GM19467 (cell line): ENCODE measurements at regions not wholly inside any gene's neighbourhood (a gene's known extent, or its start where the extent isn't known, plus 50 kb on each side); places are given as distances from the start of the nearest gene placed in this dataset.

Source experiments
- ATAC-seq: cut with Tn5 transposase; IDR thresholded peaks from one replicate; pipeline ENCODE4 v1.9.1; 2021; ENCODE audit warnings: mild to moderate bottlenecking, moderate library complexity; ENCODE audit not compliant: unreplicated experiment

DNA sequence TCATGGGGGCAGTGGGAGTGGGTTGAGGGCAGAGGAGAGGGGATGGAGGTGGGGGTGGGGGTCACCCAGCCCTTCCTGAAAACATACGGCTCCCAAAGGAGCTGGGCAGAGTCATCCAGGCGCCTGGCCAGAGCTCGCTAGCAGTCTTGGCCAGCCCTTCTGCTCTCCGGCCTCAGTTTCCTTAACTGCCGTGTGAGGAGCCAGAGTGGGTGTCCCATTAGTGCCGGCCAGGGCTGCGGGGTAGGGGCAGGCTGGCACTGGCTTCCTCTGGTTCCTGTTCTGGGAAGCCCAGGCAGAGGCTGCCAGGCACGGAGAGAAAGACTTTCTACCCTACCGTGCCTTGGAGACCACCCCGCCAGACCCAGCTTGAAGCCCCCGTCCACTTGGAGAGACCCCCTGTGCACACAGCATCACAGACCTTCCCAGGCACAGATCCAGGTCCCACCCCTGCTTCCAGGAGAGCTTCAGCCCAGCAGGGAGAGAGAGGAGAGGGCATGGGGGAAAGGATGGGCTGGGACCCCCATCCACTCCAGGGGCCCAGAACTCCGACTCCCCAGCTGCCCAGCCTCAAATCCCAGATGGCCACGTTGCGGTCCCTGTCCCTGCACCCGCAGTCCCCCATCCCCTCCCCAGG is 93.3 kb downstream of the RFLNA start:
- no peak for ATAC-seq

DNA sequence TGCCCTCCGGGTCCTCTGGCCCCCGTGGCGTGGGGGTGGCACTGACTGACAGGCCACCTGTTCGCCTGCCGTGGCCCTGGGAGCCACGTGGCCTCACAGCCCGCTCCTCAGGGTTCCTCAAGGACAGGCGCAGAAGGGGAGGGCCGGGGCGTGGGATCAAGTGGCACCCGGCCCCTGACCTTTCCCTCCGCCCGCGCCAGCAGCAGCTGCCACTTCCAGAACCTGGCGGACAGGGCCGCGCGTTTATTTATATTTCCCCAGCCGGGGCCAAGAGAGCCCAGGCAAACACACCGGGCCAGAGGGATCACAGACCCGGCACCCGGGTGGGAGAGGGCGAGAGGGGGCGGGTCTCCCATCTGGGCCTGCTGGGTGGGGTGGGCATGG is 92.6 kb downstream of the RFLNA start:
- no peak for ATAC-seq

DNA sequence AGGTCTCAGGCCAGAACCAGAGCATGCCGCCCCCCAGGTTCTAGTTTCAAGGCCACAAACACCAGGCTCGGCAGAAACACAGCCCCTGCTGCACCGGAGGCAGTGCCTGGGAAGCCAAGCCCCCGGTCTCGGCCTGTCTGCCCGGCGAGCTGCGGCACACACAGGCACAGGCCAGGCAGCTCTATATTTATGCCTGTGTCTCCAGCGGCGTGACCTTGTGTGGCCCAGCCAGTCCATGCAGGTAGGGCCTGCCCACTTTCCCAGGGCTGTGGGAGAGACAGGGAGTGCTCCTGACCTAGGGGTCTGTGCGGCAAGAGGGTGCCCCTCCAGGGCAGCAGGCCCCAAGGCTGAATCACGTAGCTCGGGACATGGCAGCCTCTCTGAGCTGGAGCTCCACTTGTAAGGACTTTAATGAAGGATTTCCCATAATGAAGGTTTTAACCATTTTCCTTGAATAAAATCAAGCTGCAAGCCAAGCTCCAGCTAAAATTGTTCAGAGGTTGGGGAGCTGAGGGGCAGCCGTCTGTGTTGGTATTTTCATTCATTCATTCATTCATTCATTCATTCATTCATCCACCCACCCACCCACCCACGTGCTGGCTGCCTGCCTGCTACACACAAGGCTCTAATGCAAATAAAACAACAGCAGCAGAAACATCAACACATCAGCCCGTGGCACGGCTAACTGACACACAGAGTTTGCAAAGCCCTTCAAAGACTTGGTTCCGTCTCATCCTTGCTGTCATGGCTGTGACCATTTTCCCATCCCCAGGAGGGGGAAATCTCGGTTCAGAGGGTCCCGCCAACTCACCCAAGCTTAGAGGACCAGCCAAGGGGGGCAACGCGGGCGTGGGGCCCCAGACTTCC is 92.0 kb downstream of the RFLNA start:
- no peak for ATAC-seq

DNA sequence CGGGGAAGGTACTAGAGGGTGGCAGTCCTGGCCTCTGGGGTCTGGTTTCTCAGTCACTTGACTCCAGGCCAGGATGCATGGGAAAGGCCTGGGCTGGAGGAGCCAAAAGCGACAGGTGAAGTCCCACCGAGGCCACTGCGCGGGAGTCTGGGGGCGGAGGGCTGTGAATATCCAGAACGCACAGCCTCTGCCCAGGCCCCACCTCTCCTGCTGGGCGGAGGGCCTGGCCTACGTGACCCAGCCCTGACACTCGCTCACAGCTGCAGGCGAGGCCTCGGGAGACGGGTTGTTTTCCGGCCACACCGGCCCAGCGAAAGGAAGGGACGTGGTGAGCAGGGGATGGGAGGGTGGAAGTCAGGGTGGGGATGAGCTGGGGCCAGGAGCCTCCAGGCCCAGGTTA is 91.2 kb downstream of the RFLNA start:
- ATAC-seq = no peak

DNA sequence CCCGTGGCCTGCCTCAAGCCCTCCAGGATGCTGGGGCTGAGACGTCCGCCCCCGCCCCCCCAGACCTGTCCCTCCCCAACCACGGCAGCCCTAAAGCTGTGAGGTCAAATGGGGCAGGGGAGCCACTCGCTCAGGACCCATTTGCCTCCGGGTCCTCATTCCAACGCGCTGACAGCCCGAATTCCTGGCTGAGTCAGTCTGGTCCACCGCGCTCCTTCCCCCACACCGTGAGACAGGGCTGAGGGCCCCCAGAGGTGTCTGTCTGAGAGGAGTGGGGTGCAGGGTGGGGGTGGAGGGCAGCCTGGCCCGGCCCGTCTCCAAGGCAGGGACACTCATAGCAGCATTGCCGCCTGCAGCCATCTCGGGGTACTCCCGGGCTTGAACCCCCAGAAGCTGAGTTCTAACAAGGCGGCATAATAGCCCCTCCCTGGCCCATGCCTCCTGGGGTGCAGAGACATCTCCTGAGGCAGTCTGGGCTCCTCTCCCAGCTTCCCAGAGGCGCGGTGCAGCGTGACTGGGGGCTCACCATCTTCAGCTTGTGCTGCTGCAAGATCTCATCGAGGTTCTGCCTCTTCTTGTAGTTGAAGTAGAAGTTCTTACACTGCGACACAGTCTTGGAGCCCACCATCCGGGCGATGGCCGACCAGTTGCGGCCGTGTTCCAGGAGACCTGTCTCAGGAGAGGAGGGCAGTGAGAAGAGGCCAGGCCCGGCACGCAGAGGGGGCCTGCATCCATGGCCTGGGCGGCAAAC is 90.5 kb downstream of the RFLNA start:
- ATAC-seq = no peak

DNA sequence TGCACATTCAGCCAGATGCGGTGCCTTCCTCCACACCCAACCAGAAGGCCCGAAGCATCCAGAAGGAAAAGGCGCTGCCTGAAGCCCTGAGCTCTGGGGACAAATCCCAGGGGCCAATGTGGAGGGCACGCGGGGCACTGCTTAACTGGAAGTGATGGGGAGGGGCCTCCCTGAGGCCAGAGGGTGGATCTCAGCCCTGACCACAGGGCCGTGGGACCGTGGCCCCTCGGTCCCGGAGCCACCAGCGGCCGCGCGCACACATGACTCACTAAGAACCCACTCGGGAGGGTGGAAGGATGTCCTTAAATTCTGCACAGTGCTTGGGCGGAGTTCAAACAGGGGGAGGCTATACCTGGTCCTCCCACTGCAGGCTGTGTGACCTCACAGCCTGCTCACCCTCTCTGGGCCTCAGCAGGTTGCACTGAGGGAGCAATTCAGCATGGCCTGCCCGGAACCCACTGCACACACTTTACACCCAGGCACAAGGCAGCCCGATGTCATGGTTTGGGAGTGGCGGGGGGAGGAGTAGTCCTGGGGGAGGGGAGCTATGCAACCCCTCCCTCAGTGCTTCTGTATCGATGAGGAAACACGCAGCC is 89.5 kb downstream of the RFLNA start:
- ATAC-seq = no peak

DNA sequence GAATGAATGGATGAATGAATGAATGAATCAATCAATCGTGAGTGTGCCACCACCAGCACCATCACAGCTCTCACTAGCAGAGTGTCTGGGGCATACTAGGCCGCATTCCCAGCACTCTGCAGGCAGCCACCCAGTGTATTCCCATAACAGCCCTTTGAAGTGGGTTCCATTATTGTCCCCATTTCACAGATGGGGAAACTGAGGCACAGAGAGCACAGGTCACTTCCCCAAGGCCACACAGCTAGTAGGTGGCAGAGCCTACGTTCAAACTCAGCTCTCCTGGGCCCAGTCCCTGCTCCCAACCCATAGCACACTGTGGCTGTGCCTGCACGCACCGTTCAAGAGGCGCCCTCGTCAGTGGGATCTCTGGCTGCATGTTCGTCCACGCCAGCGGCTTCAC is 88.1 kb downstream of the RFLNA start:
- ATAC-seq = no peak

DNA sequence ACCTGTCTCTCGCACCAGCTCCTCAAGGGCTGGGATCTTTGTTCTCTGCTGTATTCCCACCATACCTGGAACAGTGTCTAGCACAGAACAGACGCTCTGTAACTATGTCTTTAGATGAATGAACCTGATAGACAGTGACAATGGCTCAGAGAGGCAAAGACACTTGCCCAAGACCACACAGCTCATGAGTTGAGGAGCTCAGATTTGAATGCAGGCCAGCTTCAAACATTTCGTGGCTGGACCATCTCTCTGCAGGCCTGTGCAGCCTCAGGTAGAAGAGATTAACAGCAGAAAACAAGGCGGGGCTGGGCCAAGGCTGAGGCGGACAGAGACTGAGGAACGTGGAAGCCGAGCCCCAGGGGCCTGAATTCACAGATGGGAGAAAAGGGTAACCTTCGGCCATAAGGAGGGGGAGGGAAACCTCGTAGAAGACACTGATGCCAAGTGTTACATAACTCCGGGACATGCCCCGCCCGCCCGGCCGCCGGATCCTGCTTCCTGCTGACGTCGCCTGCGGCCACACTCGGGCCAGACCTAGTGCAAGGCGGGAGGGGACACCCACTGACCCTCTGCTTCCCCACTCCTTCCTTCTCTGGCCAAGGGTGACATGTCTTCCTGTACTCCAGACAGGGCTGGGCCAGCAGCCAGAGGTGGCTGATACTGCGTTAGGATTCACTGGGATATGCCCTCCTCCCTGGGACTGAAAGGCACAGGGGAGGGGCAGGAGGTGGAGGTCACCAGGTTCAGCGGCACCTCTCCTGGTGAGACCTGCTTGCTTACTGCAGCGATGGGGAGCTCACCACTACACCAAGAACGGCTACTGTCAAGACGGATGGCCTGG is 86.8 kb downstream of the RFLNA start:
- no peak for ATAC-seq

DNA sequence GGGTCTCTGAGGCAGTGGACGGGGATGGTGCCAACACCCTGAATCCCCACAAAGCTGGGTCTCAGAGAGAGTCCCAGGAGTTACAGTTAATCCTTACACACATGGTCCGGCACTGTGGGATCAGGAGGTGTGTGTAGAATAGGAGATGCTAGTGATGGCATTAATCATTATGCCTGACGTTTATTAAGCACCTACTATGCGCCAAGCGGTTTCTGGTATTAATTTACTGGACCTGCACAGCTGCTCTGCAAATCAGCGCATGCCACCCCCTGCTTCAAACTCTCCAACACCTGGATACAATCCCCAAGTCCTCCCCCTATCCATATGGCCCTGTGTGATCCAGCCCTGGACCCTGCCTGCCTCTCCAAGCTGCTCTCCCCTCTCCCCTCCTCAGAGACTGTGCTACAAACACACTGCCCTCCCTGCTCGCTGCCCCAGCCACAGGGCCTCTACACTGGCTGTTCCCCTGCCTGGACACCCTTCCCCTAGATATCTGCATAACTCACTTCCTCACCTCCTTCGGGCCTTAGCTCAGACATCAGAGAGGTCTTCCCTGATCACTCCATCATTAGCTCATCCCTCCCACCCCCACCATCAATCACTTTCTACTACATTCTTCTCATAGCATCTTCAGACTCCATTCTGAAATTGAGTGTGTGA is 86.0 kb downstream of the RFLNA start:
- ATAC-seq = no peak

DNA sequence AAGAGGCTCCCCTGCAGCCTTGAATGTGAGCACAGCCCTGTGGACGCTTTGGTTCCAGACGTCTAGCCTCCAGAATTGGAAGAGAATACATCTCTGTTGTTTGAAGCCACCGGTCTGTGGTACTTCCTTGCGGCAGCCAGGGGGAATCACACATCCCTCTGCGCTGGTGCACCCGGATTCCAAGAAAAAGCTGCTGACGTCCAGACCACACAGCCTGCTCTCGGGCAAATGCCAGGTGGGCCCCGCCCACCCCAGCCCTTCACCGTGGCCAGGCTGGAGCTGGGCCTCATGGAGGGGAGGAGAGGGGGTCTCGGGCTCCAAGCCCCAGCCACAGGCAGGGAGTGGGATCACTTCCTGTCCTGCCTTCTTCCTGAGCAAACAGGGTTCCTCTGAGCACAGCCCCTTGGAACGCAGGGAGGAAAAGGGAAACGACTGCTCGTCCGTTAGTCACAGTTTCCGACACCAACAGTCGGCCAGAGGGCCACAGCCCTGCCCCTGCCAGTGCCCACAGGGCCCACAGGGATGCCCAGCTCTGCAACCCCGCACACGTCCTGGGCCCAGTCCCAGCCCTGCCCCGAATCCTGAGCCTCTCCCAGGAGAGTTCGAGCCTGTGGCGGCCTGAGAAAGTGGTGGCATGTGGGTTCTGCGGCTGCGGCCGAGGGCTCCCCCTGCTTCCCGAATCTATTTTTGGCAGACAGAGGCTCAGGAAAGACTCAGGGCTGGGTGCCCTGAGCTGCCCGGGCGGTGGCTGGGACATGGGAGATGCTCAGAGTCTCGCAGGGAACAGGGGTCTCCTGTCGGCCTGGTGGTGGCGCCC is 85.3 kb downstream of the RFLNA start:
- ATAC-seq = no peak

DNA sequence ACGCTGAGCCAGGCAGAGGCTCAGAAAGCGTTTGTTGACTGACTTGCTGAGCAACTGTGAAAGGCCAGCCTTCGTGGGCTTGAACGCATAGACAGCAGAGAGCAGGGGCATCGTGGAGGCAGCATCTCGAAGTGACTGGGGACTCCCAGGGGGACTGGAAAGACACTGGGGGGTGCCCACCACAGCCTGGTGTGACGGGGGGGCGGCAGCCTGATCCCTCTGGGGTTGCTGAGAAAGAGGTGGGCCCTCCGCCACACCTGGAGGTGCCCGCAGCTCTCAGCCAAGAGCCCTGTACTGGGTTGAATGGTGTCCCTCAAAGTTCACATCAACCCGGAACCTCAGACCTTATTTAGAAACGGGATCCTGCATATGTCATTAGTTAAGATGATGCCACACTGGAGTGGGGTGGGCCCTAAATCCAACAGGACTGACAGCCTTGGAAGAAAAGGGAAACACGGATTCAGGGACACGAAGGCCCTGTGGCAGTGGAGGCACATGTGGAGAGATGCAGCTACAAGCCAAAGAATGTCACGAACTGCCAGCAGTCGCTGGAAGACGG is 84.6 kb downstream of the RFLNA start:
- no peak for ATAC-seq

DNA sequence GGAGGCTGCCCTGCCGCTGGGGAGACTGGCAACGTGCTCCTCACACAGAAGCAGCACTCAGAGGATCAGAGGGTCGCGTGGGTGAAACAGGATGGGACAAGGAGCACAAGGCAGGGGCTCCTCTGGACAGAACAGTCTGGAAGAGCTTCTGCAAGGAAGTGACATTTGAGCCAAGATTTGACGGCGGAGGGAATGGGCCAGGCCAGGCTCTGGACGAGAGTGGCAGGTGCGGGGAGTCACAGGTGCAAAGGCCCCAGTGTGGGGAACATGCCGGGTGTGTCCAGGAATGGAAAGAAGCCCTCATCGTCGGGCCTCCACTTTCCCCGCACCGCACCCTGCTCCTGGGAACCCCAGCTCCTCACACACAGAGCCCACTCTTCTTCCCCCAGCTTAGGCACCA is 84.0 kb downstream of the RFLNA start:
- ATAC-seq = no peak

DNA sequence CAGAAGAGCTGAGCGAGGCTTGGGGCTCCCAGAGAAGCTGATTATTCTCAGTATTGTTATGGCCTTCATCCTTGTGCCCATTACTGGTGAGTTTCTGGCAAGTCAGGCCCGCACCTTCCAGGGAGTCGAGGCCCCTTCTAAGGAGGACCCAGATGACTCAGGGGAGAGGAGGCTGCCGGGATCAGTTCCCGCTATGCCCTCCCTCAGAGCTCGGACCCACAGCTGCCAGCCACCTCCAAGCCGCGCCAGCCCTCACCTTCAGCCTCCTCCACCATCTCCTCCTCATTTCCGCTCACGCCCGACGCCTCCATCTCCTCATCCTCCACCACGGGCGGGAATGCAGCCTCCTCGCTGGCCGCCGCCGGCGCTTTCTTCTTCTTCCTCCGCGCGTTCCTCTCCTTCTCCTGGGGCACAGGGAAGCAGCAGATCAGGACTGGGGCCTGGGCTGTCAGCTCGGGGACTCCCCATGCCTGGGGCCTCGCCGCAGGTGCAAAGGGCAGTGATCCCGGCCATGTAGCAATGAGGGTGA is 83.2 kb downstream of the RFLNA start:
- no peak for ATAC-seq

DNA sequence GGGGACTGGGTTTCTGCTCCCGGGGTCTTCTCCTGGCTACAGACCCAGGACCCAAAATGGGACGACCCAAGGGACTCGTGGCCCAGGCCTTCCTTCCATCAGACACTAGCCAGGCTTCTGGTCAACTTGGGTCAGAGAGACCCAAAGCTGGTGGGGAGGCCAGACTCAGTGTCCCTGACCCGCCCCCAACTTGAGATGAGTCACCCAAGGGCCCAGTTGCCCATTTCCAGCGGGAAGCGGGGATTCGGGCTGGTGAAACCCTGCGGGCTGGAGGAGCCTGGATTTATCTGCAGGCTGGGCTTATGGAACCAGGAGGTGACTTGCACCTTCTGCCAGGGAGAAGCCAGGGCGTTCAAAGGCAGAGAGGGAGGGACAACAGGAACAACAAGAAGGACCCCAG is 81.5 kb downstream of the RFLNA start:
- ATAC-seq = no peak

DNA sequence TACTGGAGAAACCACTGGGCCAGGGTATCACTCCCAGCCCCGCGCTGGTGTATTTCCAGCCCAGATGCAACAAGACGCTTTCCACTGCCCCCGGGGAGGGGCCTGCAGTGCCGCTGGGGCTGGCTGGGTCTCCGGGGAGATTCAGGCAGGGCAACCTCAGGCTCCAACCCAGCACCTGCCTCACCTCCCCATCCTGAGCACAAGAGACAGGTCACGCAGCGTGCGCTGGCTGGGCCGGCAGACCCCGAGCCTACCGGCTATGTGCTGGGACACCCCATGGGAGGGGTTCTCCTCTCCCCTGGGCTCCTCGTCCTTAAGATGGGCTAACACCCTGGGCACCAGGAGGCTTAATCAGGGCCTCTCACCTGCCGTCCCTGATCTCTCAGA is 80.9 kb downstream of the RFLNA start:
- ATAC-seq = no peak

DNA sequence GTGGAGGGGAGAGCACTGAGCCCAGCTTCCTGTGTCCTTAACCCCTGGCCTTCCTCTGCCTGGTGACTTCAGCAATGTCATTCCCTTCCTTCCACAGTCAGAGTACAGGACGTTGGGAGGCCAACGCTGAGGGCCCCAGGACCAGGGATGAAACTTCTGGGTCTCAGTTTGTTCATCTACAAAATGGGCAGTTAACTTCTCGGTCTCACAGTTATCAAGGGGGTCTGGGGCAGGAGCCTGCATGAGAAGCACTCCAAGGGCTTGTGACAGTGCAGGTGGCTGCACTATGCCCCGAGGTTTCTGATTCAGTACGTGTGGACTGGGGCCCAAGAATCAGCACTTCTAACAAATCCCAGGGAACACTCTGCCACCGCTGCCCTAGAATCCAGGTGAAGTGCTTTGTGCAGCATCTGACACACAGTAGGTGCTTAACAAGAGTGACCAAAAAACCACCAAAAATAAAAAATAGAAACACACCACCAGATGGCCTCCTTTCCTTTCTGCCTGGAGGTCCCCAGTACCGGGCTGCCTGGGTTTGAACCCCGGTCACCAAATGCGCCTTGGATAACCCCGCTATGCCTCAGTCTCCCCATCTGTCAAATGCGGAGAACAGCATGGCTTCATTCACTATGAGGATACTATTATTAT is 80.4 kb downstream of the RFLNA start:
- ATAC-seq = no peak

DNA sequence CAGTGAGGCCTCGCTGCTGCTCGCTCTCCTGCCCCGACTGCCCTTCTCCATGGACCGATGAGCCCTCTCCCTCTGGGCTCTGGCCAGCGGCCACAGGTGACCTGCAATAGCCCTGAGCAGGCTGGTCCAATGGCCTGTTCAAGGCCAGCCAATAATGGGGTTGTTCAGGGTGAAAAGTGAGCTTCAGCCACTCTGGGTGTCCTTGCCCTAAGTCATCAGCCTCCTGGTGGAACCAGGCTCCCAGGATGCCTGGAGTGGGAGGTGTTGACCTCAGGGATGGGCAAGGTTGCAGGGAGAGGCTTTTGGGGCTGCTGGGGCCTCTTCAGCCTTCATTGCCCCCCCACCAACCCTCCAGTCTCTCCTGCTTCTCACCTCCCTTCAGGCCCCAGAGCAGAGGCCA is 79.7 kb downstream of the RFLNA start:
- ATAC-seq = no peak

DNA sequence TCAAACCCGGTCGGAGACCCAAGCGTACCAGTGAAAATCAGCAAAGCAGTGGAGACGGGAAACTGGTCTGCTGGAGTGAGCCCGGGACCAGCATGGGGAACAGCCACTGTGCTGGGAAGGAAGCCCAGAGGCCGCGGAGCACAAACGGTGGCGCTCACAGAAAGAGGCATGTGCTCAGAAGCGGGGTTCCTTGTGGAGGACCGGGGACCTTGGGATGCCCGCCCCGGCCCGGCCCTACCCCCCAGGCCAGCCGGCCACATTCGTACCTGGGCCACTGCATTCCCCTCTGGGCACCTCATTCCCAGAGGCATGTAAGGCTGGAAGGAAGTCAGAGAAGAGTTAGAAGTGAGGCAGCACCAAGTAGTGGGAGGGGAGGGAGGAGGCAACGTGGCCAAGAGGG is 79.3 kb downstream of the RFLNA start:
- ATAC-seq = no peak
